HG03280 (cell line): ENCODE measurements at regions not wholly inside any gene's neighbourhood (a gene's known extent, or its start where the extent isn't known, plus 50 kb on each side); places are given as distances from the start of the nearest gene placed in this dataset.

Source experiments
- ATAC-seq: cut with Tn5 transposase; IDR thresholded peaks from one replicate; pipeline ENCODE4 v1.9.1; 2021; ENCODE audit warnings: mild to moderate bottlenecking, moderate library complexity; ENCODE audit not compliant: unreplicated experiment

GRCh38 chr18:78725426-78725825 is 254.2 kb upstream of the SALL3 start:
- no peak for ATAC-seq

GRCh38 chr18:78726326-78727056 is 253.1 kb upstream of the SALL3 start:
- no peak for ATAC-seq

- no peak for ATAC-seq
Measured at GRCh38 chr18:78727057-78727739, 252.4 kb upstream of the SALL3 start.

- no peak for ATAC-seq
Measured at GRCh38 chr18:78727877-78728783, 251.5 kb upstream of the SALL3 start.

GRCh38 chr18:78728784-78729467 is 250.7 kb upstream of the SALL3 start:
- ATAC-seq, result no peak

GRCh38 chr18:78730546-78730945 is 249.1 kb upstream of the SALL3 start:
- ATAC-seq, result no peak

GRCh38 chr18:78731016-78731397 is 248.6 kb upstream of the SALL3 start:
- no peak for ATAC-seq

- no peak for ATAC-seq
Measured at GRCh38 chr18:78731398-78732032, 248.1 kb upstream of the SALL3 start.

GRCh38 chr18:78732273-78733210 is 247.1 kb upstream of the SALL3 start:
- no peak for ATAC-seq

- ATAC-seq, result no peak
Measured at GRCh38 chr18:78733762-78734613, 245.6 kb upstream of the SALL3 start.

GRCh38 chr18:78734614-78734945 is 245.0 kb upstream of the SALL3 start:
- no peak for ATAC-seq

GRCh38 chr18:78735131-78736014 is 244.2 kb upstream of the SALL3 start:
- no peak for ATAC-seq

GRCh38 chr18:78736015-78736690 is 243.5 kb upstream of the SALL3 start:
- no peak for ATAC-seq

GRCh38 chr18:78737006-78737915 is 242.4 kb upstream of the SALL3 start:
- ATAC-seq, result no peak

GRCh38 chr18:78738076-78738690 is 241.4 kb upstream of the SALL3 start:
- ATAC-seq, result no peak

GRCh38 chr18:78739115-78739514 is 240.5 kb upstream of the SALL3 start:
- ATAC-seq, result no peak
